SK-N-SH treated with all-trans-retinoic acid at 6 μM for 48 hours (cell line): ENCODE measurements at regions not wholly inside any gene's neighbourhood (a gene's known extent, or its start where the extent isn't known, plus 50 kb on each side); places are given as distances from the start of the nearest gene placed in this dataset.
"Not testable (repeated sequence)": the region's sequence is repeated elsewhere in the genome, so short reads cannot be mapped to it uniquely, and the experiment has no call there.

ENCODE experiments used
- ATAC-seq: fragments of 200-7000 bp; cut with Tn5 transposase; 3 replicates; pipeline ENCODE4 v1.9.1; 2020; ENCODE audit warnings: mild to moderate bottlenecking, moderate library complexity
- ARNTL ChIP-seq: fragments of 450-650 bp; formaldehyde crosslinking; IDR thresholded peaks from 2 replicates; pipeline ENCODE4 v1.5.0; 2020; ENCODE audit warnings: low read depth, mild to moderate bottlenecking, moderate library complexity, borderline replicate concordance
- BACH2 ChIP-seq: fragments of 250-450 bp; sonication (Bioruptor Pico); IDR thresholded peaks from 2 replicates; pipeline ENCODE4 v1.9.0; 2021; ENCODE audit warnings: mild to moderate bottlenecking, borderline replicate concordance
- CREB5 ChIP-seq: fragments of 250-450 bp; sonication (Bioruptor Pico); IDR thresholded peaks from 2 replicates; pipeline ENCODE4 v1.5.1; 2020; ENCODE audit warnings: low read depth, mild to moderate bottlenecking, moderate library complexity
- CSDC2 ChIP-seq: fragments of 250-450 bp; sonication (Bioruptor Pico); IDR thresholded peaks from 2 replicates; pipeline ENCODE4 v1.5.0; 2020; ENCODE audit warnings: mild to moderate bottlenecking, moderate library complexity
- CSRNP3 ChIP-seq: fragments of 250-450 bp; sonication (Bioruptor Pico); IDR thresholded peaks from 2 replicates; pipeline ENCODE4 v1.5.1; 2021; ENCODE audit warnings: mild to moderate bottlenecking, moderate library complexity
- ESRRG ChIP-seq: fragments of 250-450 bp; sonication (Bioruptor Pico); IDR thresholded peaks from 2 replicates; pipeline ENCODE4 v1.6.1; 2021; ENCODE audit warnings: mild to moderate bottlenecking
- GLIS3 ChIP-seq: fragments of 250-450 bp; sonication (Bioruptor Pico); IDR thresholded peaks from 2 replicates; pipeline ENCODE4 v1.5.0; 2020; ENCODE audit warnings: mild to moderate bottlenecking, moderate library complexity
- ISL1 ChIP-seq: fragments of 250-450 bp; sonication (Bioruptor Pico); IDR thresholded peaks from 2 replicates; pipeline ENCODE4 v2.1.2; 2022; ENCODE audit warnings: mild to moderate bottlenecking, moderate library complexity
- PATZ1 ChIP-seq: fragments of 250-450 bp; sonication (Bioruptor Pico); IDR thresholded peaks from 2 replicates; pipeline ENCODE4 v1.8.0; 2020; ENCODE audit warnings: mild to moderate bottlenecking, moderate library complexity, borderline replicate concordance
- POU6F1 ChIP-seq: fragments of 250-450 bp; sonication (Bioruptor Pico); IDR thresholded peaks from 2 replicates; pipeline ENCODE4 v1.8.0; 2021; ENCODE audit warnings: low read depth, mild to moderate bottlenecking, moderate library complexity, borderline replicate concordance
- PPARA ChIP-seq: fragments of 250-450 bp; sonication (Bioruptor Pico); IDR thresholded peaks from 2 replicates; pipeline ENCODE4 v1.5.0; 2020; ENCODE audit warnings: mild to moderate bottlenecking, borderline replicate concordance
- RARB ChIP-seq: fragments of 250-450 bp; sonication (Bioruptor Pico); IDR thresholded peaks from 2 replicates; pipeline ENCODE4 v1.8.0; 2021; ENCODE audit warnings: mild to moderate bottlenecking, moderate library complexity
- SNAI2 ChIP-seq: fragments of 250-450 bp; sonication (Bioruptor Pico); IDR thresholded peaks from 2 replicates; pipeline ENCODE4 v1.5.0; 2020; ENCODE audit warnings: mild to moderate bottlenecking, moderate library complexity
- TCF4 ChIP-seq: fragments of 250-450 bp; sonication (Bioruptor Pico); IDR thresholded peaks from 2 replicates; pipeline ENCODE4 v1.8.0; 2021; ENCODE audit warnings: mild to moderate bottlenecking, moderate library complexity, borderline replicate concordance
- TOX ChIP-seq: fragments of 250-450 bp; sonication (Bioruptor Pico); IDR thresholded peaks from 2 replicates; pipeline ENCODE4 v1.8.0; 2021; ENCODE audit warnings: mild to moderate bottlenecking, moderate library complexity, borderline replicate concordance
- TSHZ2 ChIP-seq: fragments of 250-450 bp; sonication (Bioruptor Pico); IDR thresholded peaks from 2 replicates; pipeline ENCODE4 v1.5.0; 2020; ENCODE audit warnings: mild to moderate bottlenecking, moderate library complexity
- ZC3H10 ChIP-seq: fragments of 250-450 bp; sonication (Bioruptor Pico); IDR thresholded peaks from 2 replicates; pipeline ENCODE4 v1.5.1; 2021; ENCODE audit warnings: mild to moderate bottlenecking, moderate library complexity
- ZFP3 ChIP-seq: fragments of 250-450 bp; sonication (Bioruptor Pico); IDR thresholded peaks from 2 replicates; pipeline ENCODE4 v1.5.0; 2020; ENCODE audit warnings: mild to moderate bottlenecking, moderate library complexity
- ZFP30 ChIP-seq: fragments of 450-650 bp; formaldehyde crosslinking; IDR thresholded peaks from 2 replicates; pipeline ENCODE4 v1.5.0; 2022; ENCODE audit warnings: mild to moderate bottlenecking, moderate library complexity
- ZNF565 ChIP-seq: fragments of 450-650 bp; formaldehyde crosslinking; conservative IDR thresholded peaks from 2 replicates; pipeline ENCODE4 v1.5.0; 2020; ENCODE audit warnings: low read depth, mild to moderate bottlenecking, moderate library complexity
- ZNF70 ChIP-seq: fragments of 450-650 bp; formaldehyde crosslinking; IDR thresholded peaks from 2 replicates; pipeline ENCODE4 v1.5.0; 2020; ENCODE audit warnings: mild to moderate bottlenecking, moderate library complexity
- ZNF8 ChIP-seq: fragments of 450-650 bp; formaldehyde crosslinking; IDR thresholded peaks from 2 replicates; pipeline ENCODE4 v1.5.0; 2020; ENCODE audit warnings: mild to moderate bottlenecking, moderate library complexity

GRCh38 chr9:24793787-24794186 lies 248.1 kb upstream of the IZUMO3 start:
- no peak for TF ChIP-seq ISL1 (CRISPR knock-in tag)
- TF ChIP-seq ZC3H10 (CRISPR knock-in tag) = no peak
- TF ChIP-seq PPARA (CRISPR knock-in tag) = no peak
- TF ChIP-seq CSRNP3 (CRISPR knock-in tag) = no peak
- TF ChIP-seq ZNF70 (CRISPR knock-in tag) = no peak
- no peak for TF ChIP-seq CSDC2 (CRISPR knock-in tag)
- no peak for TF ChIP-seq POU6F1 (CRISPR knock-in tag)
- no peak for TF ChIP-seq ZNF8 (CRISPR knock-in tag)
- no peak for TF ChIP-seq ESRRG (CRISPR knock-in tag)
- no peak for TF ChIP-seq TSHZ2
- TF ChIP-seq TCF4 (CRISPR knock-in tag) = no peak
- TF ChIP-seq SNAI2 (CRISPR knock-in tag) = no peak
- TF ChIP-seq ZNF565 (CRISPR knock-in tag) = no peak
- TF ChIP-seq ARNTL (CRISPR knock-in tag) = no peak
- no peak for TF ChIP-seq BACH2 (CRISPR knock-in tag)
- no peak for TF ChIP-seq PATZ1
- no peak for TF ChIP-seq CREB5 (CRISPR knock-in tag)
- no peak for TF ChIP-seq TOX (CRISPR knock-in tag)
- TF ChIP-seq GLIS3 = no peak
- TF ChIP-seq, all 23 proteins: peak for 0
- ATAC-seq = no peak

- no peak for ATAC-seq
- no peak for TF ChIP-seq RARB (CRISPR knock-in tag)
These were observed 230.5 kb upstream of the IZUMO3 start for GRCh38 chr9:24776226-24776625.

- ATAC-seq = not testable (repeated sequence)
These were observed 228.5 kb upstream of the IZUMO3 start for GRCh38 chr9:24774199-24774598.

- no peak for ATAC-seq
- TF ChIP-seq POU6F1 (CRISPR knock-in tag) = no peak
- no peak for TF ChIP-seq CSDC2 (CRISPR knock-in tag)
- no peak for TF ChIP-seq CSRNP3 (CRISPR knock-in tag)
- TF ChIP-seq TOX (CRISPR knock-in tag) = no peak
- no peak for TF ChIP-seq ZFP3 (CRISPR knock-in tag)
- TF ChIP-seq PATZ1 = no peak
- TF ChIP-seq ESRRG (CRISPR knock-in tag) = no peak
- TF ChIP-seq ZFP30 (CRISPR knock-in tag) = no peak
- TF ChIP-seq ZNF70 (CRISPR knock-in tag) = no peak
These were observed 220.4 kb upstream of the IZUMO3 start for GRCh38 chr9:24766081-24766480.
